ENCODE measurements at regions not wholly inside any gene's neighbourhood (a gene's known extent, or its start where the extent isn't known, plus 50 kb on each side); places are given as distances from the start of the nearest gene placed in this dataset.

- Histone ChIP-seq H3K4me1 (no peaks in the 10 kb centered on the region), H3K4me3 (no peak overlapping the region), H3K36me3 (no peaks in the 10 kb centered on the region), H3K27ac (no peak overlapping the region), H3K9me3 (no peaks in the 10 kb centered on the region), H3K27me3 (no peaks in the 10 kb centered on the region)
- intact Hi-C loops (cut with DNase I), result no loop called here
- TF ChIP-seq CTCF (IDR thresholded peaks at IDR 0.05) (no peak), POLR2A (IDR thresholded peaks at IDR 0.05) (no peak)
- DNase-seq (no peak), ATAC-seq (no peak)
- WGBS (ENCODE audit: insufficient coverage, low coverage, low lambda C conversion rate, missing lambda C conversion rate), result 35% methylated on average over 10 of the region's 12 CpGs
Measured at GRCh38 chr15:89391685-89392257, 57.1 kb upstream of the POLG start.

- no peaks in the 10 kb centered on the region for H3K27me3 ChIP-seq
- WGBS (ENCODE audit: insufficient coverage, low coverage, low lambda C conversion rate, missing lambda C conversion rate), result 25% methylated on average over 5 of the region's 19 CpGs
- DNase-seq, result no peak
Measured at GRCh38 chr15:89389841-89390603, 55.4 kb upstream of the POLG start.

GRCh38 chr15:89387140-89387903 lies 52.7 kb upstream of the POLG start:
- H3K4me3 ChIP-seq, result no peak overlapping the region
- DNase-seq, result no peak
- no peaks in the 10 kb centered on the region for H3K36me3 ChIP-seq
- 53% methylated on average over 4 of the region's 12 CpGs for WGBS (ENCODE audit: insufficient coverage, low coverage, low lambda C conversion rate, missing lambda C conversion rate)
- no peak for TF ChIP-seq CTCF (IDR thresholded peaks at IDR 0.05)
- no peak for TF ChIP-seq POLR2A (IDR thresholded peaks at IDR 0.05)
- no peaks in the 10 kb centered on the region for H3K4me1 ChIP-seq
- no peak for ATAC-seq
- no peaks in the 10 kb centered on the region for H3K27me3 ChIP-seq
- intact Hi-C loops (cut with DNase I), result no loop called here
- no peak overlapping the region for H3K27ac ChIP-seq
- no peaks in the 10 kb centered on the region for H3K9me3 ChIP-seq

More at GRCh38 chr15:89389841-89390603, 55.4 kb upstream of the POLG start:
- H3K9me3 ChIP-seq, result no peaks in the 10 kb centered on the region
- H3K4me1 ChIP-seq, result no peaks in the 10 kb centered on the region
- ATAC-seq, result no peak
- no peaks in the 10 kb centered on the region for H3K36me3 ChIP-seq
- H3K27ac ChIP-seq, result no peak overlapping the region
- H3K4me3 ChIP-seq, result no peak overlapping the region
- intact Hi-C loops (cut with DNase I), result no loop called here
- TF ChIP-seq CTCF (IDR thresholded peaks at IDR 0.05) (no peak), POLR2A (IDR thresholded peaks at IDR 0.05) (no peak)

- no peak for ATAC-seq
- no peaks in the 10 kb centered on the region for H3K36me3 ChIP-seq
- no peaks in the 10 kb centered on the region for H3K9me3 ChIP-seq
- H3K4me1 ChIP-seq, result no peaks in the 10 kb centered on the region
- H3K4me3 ChIP-seq, result no peak overlapping the region
- no peaks in the 10 kb centered on the region for H3K27me3 ChIP-seq
- 64% methylated on average over 5 of the region's 10 CpGs for WGBS (ENCODE audit: insufficient coverage, low coverage, low lambda C conversion rate, missing lambda C conversion rate)
- H3K27ac ChIP-seq, result no peak overlapping the region
- intact Hi-C loops (cut with DNase I), result no loop called here
- no peak for TF ChIP-seq CTCF (IDR thresholded peaks at IDR 0.05)
- TF ChIP-seq POLR2A (IDR thresholded peaks at IDR 0.05), result no peak
- DNase-seq, result peak in 1 of 3 donors; percentile 28
Measured at GRCh38 chr15:89385596-89386331, 51.1 kb upstream of the POLG start.
